SK-N-SH treated with all-trans-retinoic acid at 6 μM for 48 hours (cell line): ENCODE measurements at regions not wholly inside any gene's neighbourhood (a gene's known extent, or its start where the extent isn't known, plus 50 kb on each side); places are given as distances from the start of the nearest gene placed in this dataset.

ENCODE experiments used
- ATAC-seq: fragments of 200-7000 bp; cut with Tn5 transposase; 3 replicates; pipeline ENCODE4 v1.9.1; 2020; ENCODE audit warnings: mild to moderate bottlenecking, moderate library complexity
- ARNTL ChIP-seq: fragments of 450-650 bp; formaldehyde crosslinking; IDR thresholded peaks from 2 replicates; pipeline ENCODE4 v1.5.0; 2020; ENCODE audit warnings: low read depth, mild to moderate bottlenecking, moderate library complexity, borderline replicate concordance
- BACH2 ChIP-seq: fragments of 250-450 bp; sonication (Bioruptor Pico); IDR thresholded peaks from 2 replicates; pipeline ENCODE4 v1.9.0; 2021; ENCODE audit warnings: mild to moderate bottlenecking, borderline replicate concordance
- CREB5 ChIP-seq: fragments of 250-450 bp; sonication (Bioruptor Pico); IDR thresholded peaks from 2 replicates; pipeline ENCODE4 v1.5.1; 2020; ENCODE audit warnings: low read depth, mild to moderate bottlenecking, moderate library complexity
- CSDC2 ChIP-seq: fragments of 250-450 bp; sonication (Bioruptor Pico); IDR thresholded peaks from 2 replicates; pipeline ENCODE4 v1.5.0; 2020; ENCODE audit warnings: mild to moderate bottlenecking, moderate library complexity
- CSRNP3 ChIP-seq: fragments of 250-450 bp; sonication (Bioruptor Pico); IDR thresholded peaks from 2 replicates; pipeline ENCODE4 v1.5.1; 2021; ENCODE audit warnings: mild to moderate bottlenecking, moderate library complexity
- ESRRG ChIP-seq: fragments of 250-450 bp; sonication (Bioruptor Pico); IDR thresholded peaks from 2 replicates; pipeline ENCODE4 v1.6.1; 2021; ENCODE audit warnings: mild to moderate bottlenecking
- GLIS3 ChIP-seq: fragments of 250-450 bp; sonication (Bioruptor Pico); IDR thresholded peaks from 2 replicates; pipeline ENCODE4 v1.5.0; 2020; ENCODE audit warnings: mild to moderate bottlenecking, moderate library complexity
- ISL1 ChIP-seq: fragments of 250-450 bp; sonication (Bioruptor Pico); IDR thresholded peaks from 2 replicates; pipeline ENCODE4 v2.1.2; 2022; ENCODE audit warnings: mild to moderate bottlenecking, moderate library complexity
- OSR1 ChIP-seq: fragments of 250-450 bp; sonication (Bioruptor Pico); IDR thresholded peaks from 2 replicates; pipeline ENCODE4 v1.8.0; 2022; ENCODE audit warnings: moderate library complexity, mild to moderate bottlenecking, inconsistent platforms
- PATZ1 ChIP-seq: fragments of 250-450 bp; sonication (Bioruptor Pico); IDR thresholded peaks from 2 replicates; pipeline ENCODE4 v1.8.0; 2020; ENCODE audit warnings: mild to moderate bottlenecking, moderate library complexity, borderline replicate concordance
- POU6F1 ChIP-seq: fragments of 250-450 bp; sonication (Bioruptor Pico); IDR thresholded peaks from 2 replicates; pipeline ENCODE4 v1.8.0; 2021; ENCODE audit warnings: low read depth, mild to moderate bottlenecking, moderate library complexity, borderline replicate concordance
- PPARA ChIP-seq: fragments of 250-450 bp; sonication (Bioruptor Pico); IDR thresholded peaks from 2 replicates; pipeline ENCODE4 v1.5.0; 2020; ENCODE audit warnings: mild to moderate bottlenecking, borderline replicate concordance
- RARB ChIP-seq: fragments of 250-450 bp; sonication (Bioruptor Pico); IDR thresholded peaks from 2 replicates; pipeline ENCODE4 v1.8.0; 2021; ENCODE audit warnings: mild to moderate bottlenecking, moderate library complexity
- SNAI2 ChIP-seq: fragments of 250-450 bp; sonication (Bioruptor Pico); IDR thresholded peaks from 2 replicates; pipeline ENCODE4 v1.5.0; 2020; ENCODE audit warnings: mild to moderate bottlenecking, moderate library complexity
- TCF4 ChIP-seq: fragments of 250-450 bp; sonication (Bioruptor Pico); IDR thresholded peaks from 2 replicates; pipeline ENCODE4 v1.8.0; 2021; ENCODE audit warnings: mild to moderate bottlenecking, moderate library complexity, borderline replicate concordance
- TOX ChIP-seq: fragments of 250-450 bp; sonication (Bioruptor Pico); IDR thresholded peaks from 2 replicates; pipeline ENCODE4 v1.8.0; 2021; ENCODE audit warnings: mild to moderate bottlenecking, moderate library complexity, borderline replicate concordance
- TSHZ2 ChIP-seq: fragments of 250-450 bp; sonication (Bioruptor Pico); IDR thresholded peaks from 2 replicates; pipeline ENCODE4 v1.5.0; 2020; ENCODE audit warnings: mild to moderate bottlenecking, moderate library complexity
- ZC3H10 ChIP-seq: fragments of 250-450 bp; sonication (Bioruptor Pico); IDR thresholded peaks from 2 replicates; pipeline ENCODE4 v1.5.1; 2021; ENCODE audit warnings: mild to moderate bottlenecking, moderate library complexity
- ZFP30 ChIP-seq: fragments of 450-650 bp; formaldehyde crosslinking; IDR thresholded peaks from 2 replicates; pipeline ENCODE4 v1.5.0; 2022; ENCODE audit warnings: mild to moderate bottlenecking, moderate library complexity
- ZNF565 ChIP-seq: fragments of 450-650 bp; formaldehyde crosslinking; conservative IDR thresholded peaks from 2 replicates; pipeline ENCODE4 v1.5.0; 2020; ENCODE audit warnings: low read depth, mild to moderate bottlenecking, moderate library complexity
- ZNF70 ChIP-seq: fragments of 450-650 bp; formaldehyde crosslinking; IDR thresholded peaks from 2 replicates; pipeline ENCODE4 v1.5.0; 2020; ENCODE audit warnings: mild to moderate bottlenecking, moderate library complexity

GRCh38 chr14:62604524-62604923 is 440.7 kb downstream of the KCNH5 start:
- TF ChIP-seq SNAI2 (CRISPR knock-in tag), result no peak
- no peak for TF ChIP-seq ZFP30 (CRISPR knock-in tag)
- no peak for TF ChIP-seq CSDC2 (CRISPR knock-in tag)
- TF ChIP-seq PATZ1 (CRISPR knock-in tag), result no peak
- TF ChIP-seq RARB, result no peak
- TF ChIP-seq POU6F1 (CRISPR knock-in tag), result no peak
- no peak for TF ChIP-seq TOX (CRISPR knock-in tag)
- no peak for TF ChIP-seq BACH2 (CRISPR knock-in tag)
- no peak for TF ChIP-seq ARNTL (CRISPR knock-in tag)
- no peak for TF ChIP-seq ZNF565 (CRISPR knock-in tag)
- TF ChIP-seq GLIS3 (CRISPR knock-in tag), result no peak
- no peak for TF ChIP-seq TSHZ2 (CRISPR knock-in tag)
- no peak for TF ChIP-seq CREB5 (CRISPR knock-in tag)
- no peak for TF ChIP-seq ZNF70 (CRISPR knock-in tag)
- TF ChIP-seq OSR1 (CRISPR knock-in tag), result no peak
- no peak for TF ChIP-seq ISL1 (CRISPR knock-in tag)
- no peak for TF ChIP-seq TCF4 (CRISPR knock-in tag)
- TF ChIP-seq ZC3H10, result no peak
- no peak for TF ChIP-seq CSRNP3
- no peak for TF ChIP-seq ESRRG (CRISPR knock-in tag)
- no peak for ATAC-seq

- TF ChIP-seq CREB5 (CRISPR knock-in tag) (no peak), GLIS3 (CRISPR knock-in tag) (no peak)
- no peak for ATAC-seq
Observed at GRCh38 chr14:62614122-62614521, 431.1 kb downstream of the KCNH5 start.

GRCh38 chr14:62616668-62617067 is 428.6 kb downstream of the KCNH5 start:
- TF ChIP-seq ARNTL (CRISPR knock-in tag) (no peak), ZNF565 (CRISPR knock-in tag) (no peak), OSR1 (CRISPR knock-in tag) (no peak), PATZ1 (CRISPR knock-in tag) (no peak), PPARA (CRISPR knock-in tag) (no peak), ESRRG (CRISPR knock-in tag) (no peak), TOX (CRISPR knock-in tag) (no peak), ZFP30 (CRISPR knock-in tag) (no peak), TCF4 (CRISPR knock-in tag) (no peak)
- no peak for ATAC-seq
